Breast epithelium (tissue), 4 donors: ENCODE measurements at regions not wholly inside any gene's neighbourhood (a gene's known extent, or its start where the extent isn't known, plus 50 kb on each side); places are given as distances from the start of the nearest gene placed in this dataset.

Experiments
- DNase-seq, 2 donors: peaks; one replicate each; pipeline ENCODE4 v3.0.0-alpha.2; 2019; ENCODE audit warnings: low spot score in 2 of 2
- H3K27ac ChIP-seq, 2 donors: fragments of 200-600 bp; sonication (generic) in 1 of 2; one replicate each; pipeline ENCODE4 v1.5.1; 2016 to 2019; ENCODE audit warnings: mild to moderate bottlenecking in 1 of 2
- H3K27me3 ChIP-seq, 2 donors: fragments of 200-600 bp; sonication (generic) in 1 of 2; one replicate each; pipeline versions ENCODE4 v1.5.1 to v1.6.0; 2017 to 2019; ENCODE audit warnings: control low read depth in 1 of 2, mild to moderate bottlenecking in 1 of 2
- H3K36me3 ChIP-seq: fragments of 200-600 bp; one replicate; pipeline ENCODE4 v1.5.1; 2019
- H3K4me1 ChIP-seq, 2 donors: fragments of 200-600 bp; sonication (generic); one replicate each; pipeline ENCODE4 v1.5.1; 2016 to 2019; ENCODE audit warnings: control low read depth in 1 of 2
- H3K4me3 ChIP-seq, 3 donors: fragments of 200-600 bp; sonication (generic); 1 replicate in 2 of 3; 2 replicates in 1 of 3; pipeline ENCODE4 v1.5.1; 2016 to 2019; ENCODE audit warnings: mild to moderate bottlenecking in 3 of 3, moderate library complexity in 2 of 3
- H3K9me3 ChIP-seq, 2 donors: fragments of 200-600 bp; sonication (generic) in 1 of 2; one replicate each; pipeline ENCODE4 v1.5.1; 2016 to 2019; ENCODE audit warnings: control low read depth in 1 of 2
- CTCF ChIP-seq, 3 donors: fragments of 450-650 bp; IDR thresholded peaks; one replicate each; pipeline ENCODE4 v1.5.1; 2016 to 2017; ENCODE audit warnings: antibody characterized with exemption in 3 of 3, mild to moderate bottlenecking in 3 of 3, moderate library complexity in 3 of 3
- POLR2A ChIP-seq: fragments of 450-650 bp; IDR thresholded peaks from one replicate; pipeline ENCODE4 v1.6.1; 2016; ENCODE audit warnings: antibody characterized with exemption, mild to moderate bottlenecking, moderate library complexity
- POLR2AphosphoS5 ChIP-seq, 3 donors: sonication (generic); formaldehyde crosslinking; IDR thresholded peaks; one replicate each; pipeline ENCODE4 v1.6.1; 2017; ENCODE audit warnings: antibody characterized with exemption in 3 of 3
- intact Hi-C: fragments of 100-400 bp; cut with DNase I; formaldehyde crosslinking; loops from one replicate; pipeline ENCODE4 v1.15.1; 2023; ENCODE audit warnings: low total_unique reads

GRCh38 chr4:14621731-14622463, 380.4 kb upstream of the CPEB2 start:
- no peaks in the 10 kb centered on the region for H3K27me3 ChIP-seq
- intact Hi-C loops, result no loop called here
- DNase-seq, result no peak
- no peaks in the 10 kb centered on the region for H3K4me1 ChIP-seq
- H3K9me3 ChIP-seq, result no peaks in the 10 kb centered on the region
- H3K36me3 ChIP-seq, result no peaks in the 10 kb centered on the region
- H3K27ac ChIP-seq, result no peak overlapping the region
- no peak overlapping the region for H3K4me3 ChIP-seq
- no peak for TF ChIP-seq POLR2A

DNA sequence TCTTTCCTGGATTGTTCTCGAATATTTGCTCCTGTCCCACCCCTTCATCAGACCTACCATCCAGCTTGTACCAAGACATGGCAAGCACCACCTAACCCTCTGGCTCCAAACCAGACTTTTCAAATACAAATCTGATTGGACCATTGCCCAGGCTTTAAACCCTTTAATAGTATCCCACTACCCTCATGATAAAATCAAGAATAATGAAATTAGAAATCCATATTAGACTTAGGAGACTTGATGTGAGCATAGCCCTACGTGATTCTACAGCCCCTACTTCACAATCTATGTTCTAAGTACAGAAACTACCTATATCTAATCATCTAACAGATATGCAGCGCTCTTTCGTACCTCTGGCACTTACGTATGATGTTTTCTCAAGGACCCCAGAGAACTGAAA, 375.2 kb upstream of the CPEB2 start:
- Histone ChIP-seq H3K4me1 (no peaks in the 10 kb centered on the region), H3K9me3 (no peaks in the 10 kb centered on the region), H3K4me3 (no peak overlapping the region), H3K27me3 (no peaks in the 10 kb centered on the region), H3K36me3 (no peaks in the 10 kb centered on the region), H3K27ac (no peak overlapping the region)
- TF ChIP-seq POLR2AphosphoS5 (IDR thresholded peaks at IDR 0.05) (no peak), CTCF (IDR thresholded peaks at IDR 0.05) (no peak), POLR2A (no peak)
- intact Hi-C loops, result no loop called here
- no peak for DNase-seq

GRCh38 chr4:14631806-14632440, 370.4 kb upstream of the CPEB2 start:
- Histone ChIP-seq H3K4me3 (no peak overlapping the region), H3K36me3 (no peaks in the 10 kb centered on the region), H3K27me3 (no peaks in the 10 kb centered on the region), H3K4me1 (no peaks in the 10 kb centered on the region), H3K9me3 (no peaks in the 10 kb centered on the region), H3K27ac (no peak overlapping the region)
- TF ChIP-seq POLR2AphosphoS5 (IDR thresholded peaks at IDR 0.05) (no peak), CTCF (IDR thresholded peaks at IDR 0.05) (no peak), POLR2A (no peak)
- intact Hi-C loops, result no loop called here
- DNase-seq, result no peak

DNA sequence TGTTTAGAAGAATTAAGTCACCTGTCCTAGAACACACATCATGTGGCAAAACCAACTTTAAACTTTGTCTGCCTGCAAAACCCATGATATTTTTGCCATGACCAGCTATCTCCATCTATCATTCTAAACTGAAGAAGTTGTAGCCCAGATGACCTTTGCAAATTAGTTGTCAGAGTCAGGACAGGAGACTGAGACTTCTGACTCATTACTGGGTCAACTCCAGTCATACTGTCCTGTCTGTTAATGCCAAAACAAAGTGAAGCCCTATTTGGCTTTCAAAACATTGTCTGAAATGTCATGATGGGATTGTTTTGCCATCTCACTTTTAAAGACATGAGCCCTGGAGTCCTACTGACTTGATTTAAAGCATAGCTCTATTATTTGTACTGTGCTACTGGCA, 365.7 kb upstream of the CPEB2 start:
- H3K27ac ChIP-seq, result no peak overlapping the region
- TF ChIP-seq POLR2AphosphoS5 (IDR thresholded peaks at IDR 0.05) (no peak), POLR2A (no peak), CTCF (IDR thresholded peaks at IDR 0.05) (no peak)
- H3K36me3 ChIP-seq, result no peaks in the 10 kb centered on the region
- H3K9me3 ChIP-seq, result no peaks in the 10 kb centered on the region
- H3K4me1 ChIP-seq, result no peaks in the 10 kb centered on the region
- intact Hi-C loops, result no loop called here
- H3K27me3 ChIP-seq, result no peaks in the 10 kb centered on the region
- H3K4me3 ChIP-seq, result no peak overlapping the region
- DNase-seq, result no peak

- no peaks in the 10 kb centered on the region for H3K36me3 ChIP-seq
- H3K9me3 ChIP-seq, result no peaks in the 10 kb centered on the region
- no peaks in the 10 kb centered on the region for H3K4me1 ChIP-seq
- DNase-seq, result no peak
- H3K27ac ChIP-seq, result no peak overlapping the region
- no peak overlapping the region for H3K4me3 ChIP-seq
- no peaks in the 10 kb centered on the region for H3K27me3 ChIP-seq
- no peak for TF ChIP-seq POLR2AphosphoS5 (IDR thresholded peaks at IDR 0.05)
- no peak for TF ChIP-seq POLR2A
- intact Hi-C loops, result no loop called here
Measured at GRCh38 chr4:14640476-14640875, 361.8 kb upstream of the CPEB2 start.

DNA sequence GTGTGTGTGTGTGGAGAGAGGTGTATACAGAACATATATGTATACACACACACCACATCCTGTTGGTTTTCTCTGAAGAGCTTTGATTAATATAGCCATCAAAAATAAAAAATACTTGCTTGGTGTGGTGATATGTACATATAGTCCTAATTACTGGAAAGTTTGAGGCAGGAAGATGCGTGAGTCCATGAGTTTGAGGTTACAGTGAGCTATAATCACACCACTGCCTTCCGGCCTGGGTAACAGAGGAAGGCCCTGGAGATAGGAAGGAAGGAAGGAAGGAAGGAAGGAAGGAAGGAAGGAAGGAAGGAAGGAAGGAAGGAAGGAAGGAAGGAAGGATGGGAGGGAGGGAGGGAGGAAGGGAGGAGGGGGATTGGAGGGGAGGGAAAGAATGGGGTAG, 360.4 kb upstream of the CPEB2 start:
- H3K4me3 ChIP-seq, result no peak overlapping the region
- intact Hi-C loops, result no loop called here
- no peak for DNase-seq
- no peaks in the 10 kb centered on the region for H3K9me3 ChIP-seq
- no peaks in the 10 kb centered on the region for H3K36me3 ChIP-seq
- H3K27ac ChIP-seq, result no peak overlapping the region
- H3K27me3 ChIP-seq, result no peaks in the 10 kb centered on the region
- no peak for TF ChIP-seq CTCF (IDR thresholded peaks at IDR 0.05)
- no peak for TF ChIP-seq POLR2AphosphoS5 (IDR thresholded peaks at IDR 0.05)
- no peak for TF ChIP-seq POLR2A
- no peaks in the 10 kb centered on the region for H3K4me1 ChIP-seq
